ENCODE measurements at regions not wholly inside any gene's neighbourhood (a gene's known extent, or its start where the extent isn't known, plus 50 kb on each side); places are given as distances from the start of the nearest gene placed in this dataset.

- TF ChIP-seq CTCF (conservative IDR thresholded peaks at IDR 0.05 in 1 of 2, IDR thresholded peaks at IDR 0.05 in 1 of 2; ENCODE audit: extremely low read depth in 1 of 2, insufficient read depth in 1 of 2, low read depth in 1 of 2, low read length in 2 of 2), result no peak
- TF ChIP-seq EZH2 (IDR thresholded peaks at IDR 0.05; ENCODE audit: borderline replicate concordance, low read length), result no peak
Measured at GRCh38 chr4:173747537-173748257, 217.7 kb upstream of the HAND2 start.

Measured in mammary epithelial cell (primary cell).